Erythroblast (primary cell): ENCODE measurements at regions not wholly inside any gene's neighbourhood (a gene's known extent, or its start where the extent isn't known, plus 50 kb on each side); places are given as distances from the start of the nearest gene placed in this dataset.

ENCODE experiments used
- GATA1 ChIP-seq: IDR thresholded peaks from 2 replicates; pipeline ENCODE4 v1.6.1; 2011; ENCODE audit warnings: low read depth, mild to moderate bottlenecking, control low read depth, low read length, moderate library complexity
- POLR2A ChIP-seq: IDR thresholded peaks from 2 replicates; pipeline ENCODE4 v1.6.1; 2011; ENCODE audit warnings: mild to moderate bottlenecking, low read length

GRCh38 chr6:126110512-126111270, 124.4 kb downstream of the TRMT11 start:
- TF ChIP-seq POLR2A: peak; percentile 17
- TF ChIP-seq GATA1: no peak
